GM18505 (cell line): ENCODE measurements at regions not wholly inside any gene's neighbourhood (a gene's known extent, or its start where the extent isn't known, plus 50 kb on each side); places are given as distances from the start of the nearest gene placed in this dataset.

Source experiments
- ATAC-seq: cut with Tn5 transposase; IDR thresholded peaks from one replicate; pipeline ENCODE4 v1.9.1; 2021; ENCODE audit not compliant: unreplicated experiment
- POLR2A ChIP-seq: IDR thresholded peaks from 4 replicates; pipeline ENCODE4 v1.6.1; 2011; ENCODE audit warnings: borderline replicate concordance; ENCODE audit not compliant: insufficient read depth, insufficient read length; ENCODE audit errors: extremely low read depth

GRCh38 chr5:18985171-18985758, 1002.7 kb downstream of the CDH18 start:
- no peak for ATAC-seq
- TF ChIP-seq POLR2A, result no peak

- ATAC-seq, result no peak
- no peak for TF ChIP-seq POLR2A
Measured at GRCh38 chr5:18987101-18987500, 1000.9 kb downstream of the CDH18 start.

- ATAC-seq, result no peak
- TF ChIP-seq POLR2A, result no peak
Measured at GRCh38 chr5:18990852-18991251, 997.1 kb downstream of the CDH18 start.

- no peak for ATAC-seq
- no peak for TF ChIP-seq POLR2A
Measured at GRCh38 chr5:18992264-18992663, 995.7 kb downstream of the CDH18 start.

GRCh38 chr5:18999478-18999877, 988.5 kb downstream of the CDH18 start:
- TF ChIP-seq POLR2A, result no peak
- no peak for ATAC-seq

GRCh38 chr5:19001054-19001453, 986.9 kb downstream of the CDH18 start:
- TF ChIP-seq POLR2A, result no peak
- ATAC-seq, result no peak

- no peak for TF ChIP-seq POLR2A
- no peak for ATAC-seq
Measured at GRCh38 chr5:19001539-19001938, 986.5 kb downstream of the CDH18 start.

- TF ChIP-seq POLR2A, result no peak
- ATAC-seq, result no peak
Measured at GRCh38 chr5:19002111-19002510, 985.9 kb downstream of the CDH18 start.

GRCh38 chr5:19018822-19019221, 969.2 kb downstream of the CDH18 start:
- no peak for TF ChIP-seq POLR2A
- ATAC-seq, result no peak

- ATAC-seq, result no peak
- no peak for TF ChIP-seq POLR2A
Measured at GRCh38 chr5:19031491-19031890, 956.5 kb downstream of the CDH18 start.

- no peak for TF ChIP-seq POLR2A
- no peak for ATAC-seq
Measured at GRCh38 chr5:19035816-19036215, 952.2 kb downstream of the CDH18 start.

GRCh38 chr5:19042106-19042505, 945.9 kb downstream of the CDH18 start:
- no peak for ATAC-seq
- TF ChIP-seq POLR2A, result no peak

GRCh38 chr5:19044311-19044710, 943.7 kb downstream of the CDH18 start:
- no peak for TF ChIP-seq POLR2A
- no peak for ATAC-seq

GRCh38 chr5:19044931-19045695, 942.9 kb downstream of the CDH18 start:
- no peak for ATAC-seq

GRCh38 chr5:19047277-19047676, 940.7 kb downstream of the CDH18 start:
- TF ChIP-seq POLR2A, result no peak

More at GRCh38 chr5:19044931-19045695, 942.9 kb downstream of the CDH18 start:
- TF ChIP-seq POLR2A, result no peak

GRCh38 chr5:19048726-19049125, 939.3 kb downstream of the CDH18 start:
- ATAC-seq, result no peak
- no peak for TF ChIP-seq POLR2A

More at GRCh38 chr5:19047277-19047676, 940.7 kb downstream of the CDH18 start:
- ATAC-seq, result no peak
